ENCODE measurements at regions not wholly inside any gene's neighbourhood (a gene's known extent, or its start where the extent isn't known, plus 50 kb on each side); places are given as distances from the start of the nearest gene placed in this dataset.
A peak's percentile ranks its signal among the peaks of the same experiment; 100 is the strongest.

DNA sequence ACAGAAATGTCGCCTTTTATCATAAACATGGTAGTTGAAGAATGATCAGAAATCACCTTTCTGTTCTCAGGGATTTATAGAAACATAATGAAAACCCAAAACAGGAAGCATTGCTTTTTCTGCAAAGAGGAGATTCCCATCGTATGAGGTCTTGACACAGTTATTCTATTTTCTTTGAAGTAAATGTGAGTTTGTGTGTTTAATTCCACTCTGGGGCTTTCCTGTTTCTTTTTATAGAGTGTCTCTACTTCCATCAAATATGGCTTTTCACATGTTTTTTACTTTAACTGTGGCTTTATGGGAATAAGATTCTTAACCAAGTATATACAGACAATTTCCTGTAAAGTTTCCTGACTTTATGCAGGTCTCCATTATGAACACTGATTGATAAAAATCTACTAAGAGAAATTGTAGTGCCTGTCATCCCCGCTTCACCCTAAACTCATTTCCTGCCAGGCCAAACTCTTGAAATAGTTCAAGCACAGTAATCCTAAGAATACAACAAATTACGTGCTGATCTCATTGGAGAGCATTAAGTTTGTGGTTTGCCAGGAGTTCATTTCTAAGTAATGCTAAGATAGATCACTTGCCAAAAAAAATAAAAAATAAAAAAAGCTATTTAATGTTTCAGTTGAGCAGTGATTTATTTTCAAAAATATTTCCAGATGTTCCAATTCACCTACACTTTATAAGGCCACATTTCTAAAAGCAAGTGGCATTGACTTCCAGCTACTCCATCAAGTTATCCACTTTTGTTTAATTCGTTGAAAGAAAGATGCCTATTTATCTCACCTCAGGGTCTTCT is 52.2 kb upstream of the SEC61G start (continued):
- TF ChIP-seq, protein P1, sequence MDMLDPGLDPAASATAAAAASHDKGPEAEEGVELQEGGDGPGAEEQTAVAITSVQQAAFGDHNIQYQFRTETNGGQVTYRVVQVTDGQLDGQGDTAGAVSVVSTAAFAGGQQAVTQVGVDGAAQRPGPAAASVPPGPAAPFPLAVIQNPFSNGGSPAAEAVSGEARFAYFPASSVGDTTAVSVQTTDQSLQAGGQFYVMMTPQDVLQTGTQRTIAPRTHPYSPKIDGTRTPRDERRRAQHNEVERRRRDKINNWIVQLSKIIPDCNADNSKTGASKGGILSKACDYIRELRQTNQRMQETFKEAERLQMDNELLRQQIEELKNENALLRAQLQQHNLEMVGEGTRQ (IDR thresholded peaks at IDR 0.05; ENCODE audit: low read depth, low read length), result no peak

DNA sequence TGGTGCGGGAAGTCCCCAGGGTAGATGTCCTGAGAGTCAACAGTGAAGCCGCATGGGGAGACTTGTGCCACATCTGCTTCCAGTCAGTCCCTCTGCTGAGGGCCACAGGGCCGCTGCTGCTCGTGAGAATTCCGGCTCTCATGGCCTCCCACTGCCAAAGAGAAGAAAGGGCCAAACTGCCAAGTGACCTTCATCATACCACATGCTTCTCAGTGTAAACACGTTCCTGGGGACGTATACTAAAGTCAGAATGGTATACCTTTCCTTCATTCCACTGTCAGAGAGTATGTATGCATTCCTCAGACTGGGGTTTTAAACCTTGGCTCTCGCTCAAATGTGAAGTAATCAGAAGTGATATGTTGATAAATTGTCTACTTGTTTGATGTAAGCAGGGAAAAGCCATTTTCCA is 52.8 kb upstream of the SEC61G start:
- Histone ChIP-seq H3K4ac (ENCODE audit: low read depth, low read length) (peak overlapping the region; percentile 97), H2AK5ac (ENCODE audit: low read depth, low read length) (peak overlapping the region; percentile 64; the same call in 1 of the 2 replicates), H2BK120ac (ENCODE audit: low read depth, low read length) (peak overlapping the region; percentile 97), H3K18ac (ENCODE audit: low read depth, low read length) (peak overlapping the region; percentile 81), H3K14ac (replicated peaks; ENCODE audit: low read depth, low read length) (peak overlapping the region; percentile 90), H4K91ac (ENCODE audit: insufficient read depth, low read depth, low read length) (peak overlapping the region; percentile 93), H3K9me1 (ENCODE audit: insufficient read depth, low read length) (no peaks in the 10 kb centered on the region; the same call in 1 of the 2 replicates), H3K27me3 (ENCODE audit: control insufficient read depth, insufficient read depth, low read length) (no peaks in the 10 kb centered on the region), H3K4me2 (ENCODE audit: low read depth, low read length) (peak overlapping the region; percentile 70), H4K8ac (ENCODE audit: low read depth in 2 of 2, low read length in 2 of 2) (peak overlapping the region in 1 of 2 experiments; percentile 97; a peak in 3 of 4 replicates), H3K36me3 (ENCODE audit: control insufficient read depth, insufficient read depth, low read length) (no peaks in the 10 kb centered on the region), H3K4me1 (ENCODE audit: control insufficient read depth, insufficient read depth, low read length) (peaks cover 12% of the 10 kb centered on the region), H3K23ac (ENCODE audit: low read depth, low read length) (peak overlapping the region; percentile 97), H3K4me3 (ENCODE audit: insufficient read depth, low read depth, low read length) (no peak overlapping the region), H4K20me1 (ENCODE audit: insufficient read depth, low read length) (no peaks in the 10 kb centered on the region), H2BK15ac (ENCODE audit: low read depth, low read length) (peak overlapping the region; percentile 16; the same call in 1 of the 3 replicates), H2BK20ac (ENCODE audit: low read depth, low read length) (peak overlapping the region; percentile 92), H2AK9ac (replicated peaks; ENCODE audit: low read depth, low read length, poor library complexity) (peak overlapping the region; percentile 76), H2BK5ac (ENCODE audit: low read depth, low read length, poor library complexity, severe bottlenecking) (peak overlapping the region; percentile 100), H3K9ac (ENCODE audit: low read depth, low read length) (peak overlapping the region; percentile 38; the same call in 1 of the 2 replicates), H3K27ac (ENCODE audit: insufficient read depth, low read length) (peak overlapping the region; percentile 96), H3K56ac (ENCODE audit: extremely low read depth, insufficient read depth, low read length) (peak overlapping the region; percentile 97), H3K9me3 (ENCODE audit: control insufficient read depth, insufficient read depth, low read length) (no peaks in the 10 kb centered on the region), H3K79me1 (ENCODE audit: low read depth in 1 of 2, low read length in 2 of 2) (no peaks in the 10 kb centered on the region), H4K5ac (ENCODE audit: low read depth, low read length) (peak overlapping the region; percentile 55), H2AFZ (replicated peaks; ENCODE audit: low read length, poor library complexity) (peak overlapping the region; percentile 69)
- intact Hi-C loops (cut with micrococcal nuclease) (loop anchor here (1.0 kb wide), 1 partner anchor 253 kb away; no protein-coding TSS in a partner anchor), in situ Hi-C loops (cut with MboI; ENCODE audit: low sequenced_read_pairs) (no loop called here), dilution Hi-C loops (cut with HindIII; ENCODE audit: low sequenced_read_pairs, unreplicated experiment) (no loop called here)
- ChIA-PET POLR2A (ENCODE audit: unreplicated experiment) (no interaction called here), CTCF (no interaction called here)
- DNase-seq, result peak; percentile 98
- no CpG with 5 or more reads among the region's 8 CpGs for WGBS, 2 experiments (ENCODE audit: extremely low coverage in 2 of 2, insufficient read length in 1 of 2)
- peak; percentile 82 for ATAC-seq (ENCODE audit: low read depth)
- BruUV-seq (replicated peaks), result no TSS peak
- TF ChIP-seq MXI1 (IDR thresholded peaks at IDR 0.05; ENCODE audit: borderline replicate concordance, low read depth, low read length), result no peak
- TF ChIP-seq NFE2L2 (IDR thresholded peaks at IDR 0.05; ENCODE audit: low read depth, low read length), result no peak
- peak; percentile 56; the same call in 1 of the 2 replicates for TF ChIP-seq BHLHE40 (IDR thresholded peaks at IDR 0.05; ENCODE audit: low read depth, low read length)
- no peak for TF ChIP-seq RCOR1 (IDR thresholded peaks at IDR 0.05; ENCODE audit: insufficient replicate concordance, low read length)
- TF ChIP-seq SMC3 (IDR thresholded peaks at IDR 0.05; ENCODE audit: low read depth, low read length), result no peak
- no peak for TF ChIP-seq MAZ (IDR thresholded peaks at IDR 0.05; ENCODE audit: borderline replicate concordance, low read depth, low read length)
- TF ChIP-seq CEBPB (IDR thresholded peaks at IDR 0.05; ENCODE audit: low read depth, low read length), result peak; percentile 48; the same call in 1 of the 2 replicates
- no peak for TF ChIP-seq RFX5 (IDR thresholded peaks at IDR 0.05; ENCODE audit: low read depth, low read length)
- TF ChIP-seq RAD21 (IDR thresholded peaks at IDR 0.05; ENCODE audit: low read length), result no peak
- TF ChIP-seq POLR2A (IDR thresholded peaks at IDR 0.05; ENCODE audit: low read depth, low read length), result no peak
- TF ChIP-seq FOS (IDR thresholded peaks at IDR 0.05; ENCODE audit: low read depth, low read length), result no peak
- TF ChIP-seq, protein P1 (IDR thresholded peaks at IDR 0.05; ENCODE audit: low read depth, low read length), result peak; percentile 21; the same call in 1 of the 2 replicates

Measured in IMR-90 (cell line).